ENCODE measurements at regions not wholly inside any gene's neighbourhood (a gene's known extent, or its start where the extent isn't known, plus 50 kb on each side); places are given as distances from the start of the nearest gene placed in this dataset. TPM values are rescaled to one million over a fixed set of nuclear protein-coding genes. Genes with fewer than 3 reads are reported as not detected.

Small RNAs in the stretch of these regions (microRNA-seq; reads per million reads assigned to microRNA genes)
- gene MIR4433A (ENCODE audit: borderline number of aligned reads) (not detected), gene MIR4433B (ENCODE audit: borderline number of aligned reads) (not detected)

Data from left ventricle myocardium superior (tissue), 1 donor.